ENCODE measurements at regions not wholly inside any gene's neighbourhood (a gene's known extent, or its start where the extent isn't known, plus 50 kb on each side); places are given as distances from the start of the nearest gene placed in this dataset.

- TF ChIP-seq REST (IDR thresholded peaks at IDR 0.05; ENCODE audit: low read depth), result no peak
- TF ChIP-seq YY1 (IDR thresholded peaks at IDR 0.05; ENCODE audit: low read depth), result no peak
- TF ChIP-seq NFIC (IDR thresholded peaks at IDR 0.05), result no peak
Measured at GRCh38 chr10:10045765-10046028, 972.0 kb upstream of the CELF2 start.

- no peak for TF ChIP-seq YY1 (IDR thresholded peaks at IDR 0.05; ENCODE audit: low read depth)
Measured at GRCh38 chr10:10047426-10047825, 970.2 kb upstream of the CELF2 start.

- TF ChIP-seq FOXM1 (IDR thresholded peaks at IDR 0.05; ENCODE audit: borderline replicate concordance, low read depth) (no peak), TCF12 (IDR thresholded peaks at IDR 0.05; ENCODE audit: low read depth) (no peak), EGR1 (IDR thresholded peaks at IDR 0.05) (no peak), YY1 (IDR thresholded peaks at IDR 0.05; ENCODE audit: low read depth) (no peak), TAF1 (IDR thresholded peaks at IDR 0.05; ENCODE audit: low read depth) (no peak), TEAD4 (IDR thresholded peaks at IDR 0.05) (no peak), CREB1 (IDR thresholded peaks at IDR 0.05; ENCODE audit: low read depth) (no peak), EP300 (IDR thresholded peaks at IDR 0.05; ENCODE audit: borderline replicate concordance) (no peak), RAD21 (IDR thresholded peaks at IDR 0.05; ENCODE audit: low read depth) (no peak), MAX (IDR thresholded peaks at IDR 0.05) (no peak), USF1 (IDR thresholded peaks at IDR 0.05) (no peak)
Measured at GRCh38 chr10:10053051-10053450, 964.6 kb upstream of the CELF2 start.

- TF ChIP-seq CREB1 (IDR thresholded peaks at IDR 0.05; ENCODE audit: low read depth) (no peak), EGR1 (IDR thresholded peaks at IDR 0.05) (no peak), YY1 (IDR thresholded peaks at IDR 0.05; ENCODE audit: low read depth) (no peak), USF1 (IDR thresholded peaks at IDR 0.05) (no peak), ZBTB7A (IDR thresholded peaks at IDR 0.05; ENCODE audit: low read depth) (no peak), TCF12 (IDR thresholded peaks at IDR 0.05; ENCODE audit: low read depth) (no peak), FOXM1 (IDR thresholded peaks at IDR 0.05; ENCODE audit: borderline replicate concordance, low read depth) (no peak), TAF1 (IDR thresholded peaks at IDR 0.05; ENCODE audit: low read depth) (no peak), RAD21 (IDR thresholded peaks at IDR 0.05; ENCODE audit: low read depth) (no peak), CEBPB (IDR thresholded peaks at IDR 0.05) (no peak), MAX (IDR thresholded peaks at IDR 0.05) (no peak), NFIC (IDR thresholded peaks at IDR 0.05) (no peak), REST (IDR thresholded peaks at IDR 0.05; ENCODE audit: low read depth) (no peak), TEAD4 (IDR thresholded peaks at IDR 0.05) (no peak), EP300 (IDR thresholded peaks at IDR 0.05; ENCODE audit: borderline replicate concordance) (no peak)
Measured at GRCh38 chr10:10054466-10054865, 963.2 kb upstream of the CELF2 start.

GRCh38 chr10:10055656-10056442 lies 961.8 kb upstream of the CELF2 start:
- TF ChIP-seq NFIC (IDR thresholded peaks at IDR 0.05) (no peak), TAF1 (IDR thresholded peaks at IDR 0.05; ENCODE audit: low read depth) (no peak), CEBPB (IDR thresholded peaks at IDR 0.05) (no peak), YY1 (IDR thresholded peaks at IDR 0.05; ENCODE audit: low read depth) (no peak), CREB1 (IDR thresholded peaks at IDR 0.05; ENCODE audit: low read depth) (no peak), TCF12 (IDR thresholded peaks at IDR 0.05; ENCODE audit: low read depth) (no peak), USF1 (IDR thresholded peaks at IDR 0.05) (no peak), MAX (IDR thresholded peaks at IDR 0.05) (no peak), TEAD4 (IDR thresholded peaks at IDR 0.05) (no peak), EGR1 (IDR thresholded peaks at IDR 0.05) (no peak), RAD21 (IDR thresholded peaks at IDR 0.05; ENCODE audit: low read depth) (no peak), ZBTB7A (IDR thresholded peaks at IDR 0.05; ENCODE audit: low read depth) (no peak), REST (IDR thresholded peaks at IDR 0.05; ENCODE audit: low read depth) (no peak)
